ENCODE measurements at regions not wholly inside any gene's neighbourhood (a gene's known extent, or its start where the extent isn't known, plus 50 kb on each side); places are given as distances from the start of the nearest gene placed in this dataset.
"Not testable (repeated sequence)": the region's sequence is repeated elsewhere in the genome, so short reads cannot be mapped to it uniquely, and the experiment has no call there.

DNA sequence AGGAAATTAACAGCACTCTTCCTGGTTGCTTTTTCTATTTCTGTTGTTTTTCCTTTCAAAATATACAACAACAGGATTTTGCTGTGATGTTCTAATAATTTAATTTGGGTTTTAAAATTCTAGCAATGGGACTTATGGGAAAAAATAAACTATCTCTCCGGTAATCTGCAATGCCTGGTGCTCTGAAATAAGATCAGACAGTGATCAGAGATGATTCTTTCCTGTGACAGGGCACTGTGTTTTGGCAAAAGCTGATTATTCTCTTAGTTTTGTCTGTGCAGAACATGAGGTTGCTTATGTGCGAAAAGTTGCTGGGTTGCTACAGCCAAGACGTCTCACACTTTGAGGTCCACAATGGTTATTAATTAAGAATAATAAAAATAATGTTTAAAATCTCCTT lies 291.7 kb downstream of the FBXO8 start:
- TF ChIP-seq POLR2AphosphoS5 (IDR thresholded peaks at IDR 0.05) (no peak), POLR2A (IDR thresholded peaks at IDR 0.05) (no peak), EP300 (IDR thresholded peaks at IDR 0.05) (no peak)
- TF ChIP-seq, protein P1, sequence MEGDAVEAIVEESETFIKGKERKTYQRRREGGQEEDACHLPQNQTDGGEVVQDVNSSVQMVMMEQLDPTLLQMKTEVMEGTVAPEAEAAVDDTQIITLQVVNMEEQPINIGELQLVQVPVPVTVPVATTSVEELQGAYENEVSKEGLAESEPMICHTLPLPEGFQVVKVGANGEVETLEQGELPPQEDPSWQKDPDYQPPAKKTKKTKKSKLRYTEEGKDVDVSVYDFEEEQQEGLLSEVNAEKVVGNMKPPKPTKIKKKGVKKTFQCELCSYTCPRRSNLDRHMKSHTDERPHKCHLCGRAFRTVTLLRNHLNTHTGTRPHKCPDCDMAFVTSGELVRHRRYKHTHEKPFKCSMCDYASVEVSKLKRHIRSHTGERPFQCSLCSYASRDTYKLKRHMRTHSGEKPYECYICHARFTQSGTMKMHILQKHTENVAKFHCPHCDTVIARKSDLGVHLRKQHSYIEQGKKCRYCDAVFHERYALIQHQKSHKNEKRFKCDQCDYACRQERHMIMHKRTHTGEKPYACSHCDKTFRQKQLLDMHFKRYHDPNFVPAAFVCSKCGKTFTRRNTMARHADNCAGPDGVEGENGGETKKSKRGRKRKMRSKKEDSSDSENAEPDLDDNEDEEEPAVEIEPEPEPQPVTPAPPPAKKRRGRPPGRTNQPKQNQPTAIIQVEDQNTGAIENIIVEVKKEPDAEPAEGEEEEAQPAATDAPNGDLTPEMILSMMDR (IDR thresholded peaks at IDR 0.05) = no peak
- Histone ChIP-seq H3K36me3 (no peaks in the 10 kb centered on the region), H3K4me3 (no peak overlapping the region), H3K9me3 (no peaks in the 10 kb centered on the region), H3K27me3 (no peaks in the 10 kb centered on the region), H3K4me1 (no peaks in the 10 kb centered on the region), H3K27ac (peak overlapping the region; percentile 14)
- 85% methylated on average over 3 of the region's 3 CpGs for WGBS
- DNase-seq (ENCODE audit: low spot score in 2 of 2) = no peak

DNA sequence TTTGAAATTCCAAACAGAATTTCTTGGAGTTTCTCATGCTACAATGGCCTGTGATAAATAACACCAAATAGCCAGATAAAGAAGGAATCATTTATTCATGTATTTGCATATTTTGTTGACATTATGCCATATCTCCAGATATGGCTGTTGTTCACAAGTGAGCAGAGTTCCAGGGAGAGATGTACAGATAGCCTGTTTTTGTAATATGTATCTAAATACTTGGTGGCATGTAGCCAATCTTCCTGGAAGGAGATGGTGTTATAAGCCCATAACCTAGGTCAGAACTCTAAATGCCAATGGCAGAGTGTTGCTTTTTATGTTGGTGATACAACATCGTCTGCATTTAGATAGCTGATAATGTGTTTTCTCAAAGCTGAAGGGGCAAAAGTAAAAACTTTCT lies 292.2 kb downstream of the FBXO8 start:
- TF ChIP-seq POLR2A (IDR thresholded peaks at IDR 0.05) = no peak
- TF ChIP-seq POLR2AphosphoS5 (IDR thresholded peaks at IDR 0.05) = no peak
- no peak for TF ChIP-seq EP300 (IDR thresholded peaks at IDR 0.05)
- TF ChIP-seq, protein P1 (IDR thresholded peaks at IDR 0.05) = no peak

DNA sequence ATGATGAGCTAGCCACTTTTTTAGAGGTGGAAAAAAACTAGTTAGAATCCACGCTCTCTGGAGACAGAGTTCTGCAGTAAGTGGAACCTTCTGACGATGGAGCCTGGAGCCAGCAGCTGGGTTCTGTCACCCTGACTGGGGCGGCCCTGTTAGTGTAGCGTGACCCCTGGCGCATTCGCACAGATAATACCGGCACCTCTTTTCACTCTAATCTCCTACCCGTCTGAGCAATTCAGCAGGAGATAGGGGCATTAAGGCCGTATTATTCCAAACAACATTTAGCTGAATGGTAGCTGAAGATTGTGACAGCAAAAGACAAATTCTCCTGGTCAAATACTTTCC lies 292.6 kb downstream of the FBXO8 start:
- Histone ChIP-seq H3K9me3 (no peaks in the 10 kb centered on the region), H3K27ac (no peak overlapping the region), H3K4me3 (no peak overlapping the region), H3K36me3 (no peaks in the 10 kb centered on the region), H3K4me1 (no peaks in the 10 kb centered on the region), H3K27me3 (no peaks in the 10 kb centered on the region)
- DNase-seq (ENCODE audit: low spot score in 2 of 2) = no peak
- TF ChIP-seq POLR2AphosphoS5 (IDR thresholded peaks at IDR 0.05) = no peak
- TF ChIP-seq POLR2A (IDR thresholded peaks at IDR 0.05) = no peak
- TF ChIP-seq, protein P1 (IDR thresholded peaks at IDR 0.05) = no peak
- TF ChIP-seq EP300 (IDR thresholded peaks at IDR 0.05) = no peak
- 70% methylated on average over 9 of the region's 9 CpGs for WGBS

More for the DNA sequence above, 292.2 kb downstream of the FBXO8 start:
- no peak overlapping the region for H3K4me3 ChIP-seq
- H3K27me3 ChIP-seq = no peaks in the 10 kb centered on the region
- 68% methylated on average over 1 of the region's 1 CpG for WGBS
- H3K4me1 ChIP-seq = no peaks in the 10 kb centered on the region
- DNase-seq (ENCODE audit: low spot score in 2 of 2) = no peak
- no peaks in the 10 kb centered on the region for H3K36me3 ChIP-seq
- H3K9me3 ChIP-seq = no peaks in the 10 kb centered on the region
- no peak overlapping the region for H3K27ac ChIP-seq

DNA sequence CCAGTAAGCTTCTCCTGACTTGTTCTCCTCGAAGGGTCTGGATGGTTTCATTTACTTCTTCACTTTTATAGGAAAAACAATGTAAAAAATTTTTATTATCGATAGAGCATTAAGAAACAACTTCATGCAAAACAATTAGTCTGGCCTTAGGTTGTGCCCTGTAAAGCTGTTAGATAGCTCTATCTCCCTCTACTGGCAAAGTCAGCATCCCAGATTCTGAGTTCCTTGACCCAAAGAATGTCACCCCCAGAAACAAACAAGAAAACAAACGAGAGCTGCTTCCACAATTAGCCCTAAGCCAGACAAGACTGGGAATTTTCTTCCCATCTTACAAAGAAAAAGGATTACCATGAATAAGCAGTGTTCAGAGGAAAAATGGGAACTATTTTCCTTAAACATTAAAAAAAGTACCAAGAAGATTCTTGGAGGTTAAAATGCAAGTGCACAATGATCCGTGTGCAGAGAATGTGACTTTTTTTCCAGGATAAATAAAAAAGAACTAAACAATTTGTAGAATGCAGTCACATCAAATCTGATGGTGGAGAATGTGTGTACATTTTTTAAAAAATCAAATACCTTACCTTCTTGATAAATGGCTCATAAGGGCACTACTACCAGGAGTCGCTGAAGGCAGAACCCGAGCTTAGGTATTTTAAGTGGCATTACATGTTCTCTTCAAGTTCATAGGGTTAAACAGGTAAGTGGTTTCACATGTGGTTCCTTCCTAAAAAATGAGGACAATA lies 293.2 kb downstream of the FBXO8 start:
- no peak overlapping the region for H3K27ac ChIP-seq
- DNase-seq (ENCODE audit: low spot score in 2 of 2) = no peak
- no peaks in the 10 kb centered on the region for H3K4me1 ChIP-seq
- no peaks in the 10 kb centered on the region for H3K36me3 ChIP-seq
- no peaks in the 10 kb centered on the region for H3K9me3 ChIP-seq
- TF ChIP-seq EP300 (IDR thresholded peaks at IDR 0.05) (no peak), POLR2AphosphoS5 (IDR thresholded peaks at IDR 0.05) (no peak), POLR2A (IDR thresholded peaks at IDR 0.05) (no peak)
- TF ChIP-seq, protein P1 (IDR thresholded peaks at IDR 0.05) = peak; percentile 10 to 23
- 44% methylated on average over 6 of the region's 6 CpGs for WGBS
- no peaks in the 10 kb centered on the region for H3K27me3 ChIP-seq
- H3K4me3 ChIP-seq = no peak overlapping the region

DNA sequence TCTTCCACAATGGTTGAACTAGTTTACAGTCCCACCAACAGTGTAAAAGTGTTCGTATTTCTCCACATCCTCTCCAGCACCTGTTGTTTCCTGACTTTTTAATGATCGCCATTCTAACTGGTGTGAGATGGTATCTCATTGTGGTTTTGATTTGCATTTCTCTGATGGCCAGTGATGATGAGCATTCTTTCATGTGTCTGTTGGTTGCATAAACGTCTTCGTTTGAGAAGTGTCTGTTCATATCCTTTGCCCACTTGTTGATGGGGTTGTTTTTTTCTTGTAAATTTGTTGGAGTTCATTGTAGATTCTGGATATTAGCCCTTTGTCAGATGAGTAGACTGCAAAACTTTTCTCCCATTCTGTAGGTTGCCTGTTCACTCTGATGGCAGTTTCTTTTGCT lies 319.9 kb downstream of the FBXO8 start:
- H3K4me1 ChIP-seq = not testable (repeated sequence)

DNA sequence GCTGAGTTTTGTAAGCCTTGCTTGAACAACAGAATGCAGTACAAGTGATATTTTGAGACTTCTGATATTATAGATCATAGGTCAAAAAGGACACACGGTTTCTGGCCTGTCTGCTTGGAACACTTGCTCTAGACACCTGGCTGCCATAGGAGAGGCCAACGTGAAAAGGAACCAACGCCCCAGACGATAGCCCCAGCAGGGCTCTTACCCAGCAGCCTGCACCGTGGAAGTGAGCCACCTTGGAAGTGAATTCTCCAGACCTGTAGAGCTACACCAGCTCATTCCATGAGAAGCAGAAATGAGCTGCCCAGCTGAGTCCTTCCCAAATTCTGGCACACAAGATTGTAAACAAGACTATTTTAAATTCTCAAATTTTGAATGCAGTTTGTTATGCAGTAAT lies 323.1 kb downstream of the FBXO8 start:
- Histone ChIP-seq H3K4me3 (no peak overlapping the region), H3K36me3 (no peaks in the 10 kb centered on the region), H3K27me3 (no peaks in the 10 kb centered on the region), H3K9me3 (no peaks in the 10 kb centered on the region), H3K27ac (no peak overlapping the region), H3K4me1 (no peaks in the 10 kb centered on the region)
- TF ChIP-seq, protein P1 (IDR thresholded peaks at IDR 0.05) = no peak
- TF ChIP-seq EP300 (IDR thresholded peaks at IDR 0.05) (no peak), POLR2A (IDR thresholded peaks at IDR 0.05) (no peak)
- 64% methylated on average over 5 of the region's 5 CpGs for WGBS
- DNase-seq (ENCODE audit: low spot score in 2 of 2) = no peak

More for the DNA sequence above, 319.9 kb downstream of the FBXO8 start:
- not testable (repeated sequence) for DNase-seq (ENCODE audit: low spot score in 2 of 2); H3K36me3 ChIP-seq; H3K9me3 ChIP-seq; H3K27ac ChIP-seq; H3K27me3 ChIP-seq; H3K4me3 ChIP-seq
- WGBS = 81% methylated on average over 3 of the region's 4 CpGs
